Skeletal muscle satellite cell (primary cell): ENCODE measurements at regions not wholly inside any gene's neighbourhood (a gene's known extent, or its start where the extent isn't known, plus 50 kb on each side); places are given as distances from the start of the nearest gene placed in this dataset.

ENCODE experiments used
- H3K27me3 ChIP-seq: 2 replicates; pipeline ENCODE4 v1.7.0; 2013; ENCODE audit warnings: low read length; ENCODE audit not compliant: control insufficient read depth, insufficient read depth
- H3K36me3 ChIP-seq: 2 replicates; pipeline ENCODE4 v1.7.0; 2013; ENCODE audit warnings: mild to moderate bottlenecking, control low read depth, low read length; ENCODE audit not compliant: insufficient read depth
- H3K4me1 ChIP-seq: 2 replicates; pipeline ENCODE4 v1.7.0; 2013; ENCODE audit warnings: low read length; ENCODE audit not compliant: control insufficient read depth, insufficient read depth
- H3K4me2 ChIP-seq: 2 replicates; pipeline ENCODE4 v1.7.0; 2013; ENCODE audit warnings: mild to moderate bottlenecking, low read length
- H3K4me3 ChIP-seq: 2 replicates; pipeline ENCODE4 v1.7.0; 2013; ENCODE audit warnings: low read length
- H3K9ac ChIP-seq: 2 replicates; pipeline ENCODE4 v1.7.0; 2013; ENCODE audit warnings: mild to moderate bottlenecking, low read depth, low read length, moderate library complexity
- H3K9me3 ChIP-seq: replicated peaks from 2 replicates; pipeline ENCODE4 v1.7.0; 2013; ENCODE audit warnings: mild to moderate bottlenecking, control low read depth, low read length

- H3K36me3 ChIP-seq = no peaks in the 10 kb centered on the region
- H3K4me1 ChIP-seq = peaks cover 21% of the 10 kb centered on the region
- no peak overlapping the region for H3K9ac ChIP-seq
- no peak overlapping the region for H3K4me2 ChIP-seq
- H3K9me3 ChIP-seq = no peaks in the 10 kb centered on the region
- H3K4me3 ChIP-seq = no peak overlapping the region
- H3K27me3 ChIP-seq = no peaks in the 10 kb centered on the region
Observed at GRCh38 chr6:168155821-168156741, 77.1 kb upstream of the FRMD1 start.

GRCh38 chr6:168155193-168155592, 76.2 kb upstream of the FRMD1 start:
- H3K9ac ChIP-seq = no peak overlapping the region
- no peak overlapping the region for H3K4me3 ChIP-seq
- peaks cover 21% of the 10 kb centered on the region for H3K4me1 ChIP-seq
- no peaks in the 10 kb centered on the region for H3K27me3 ChIP-seq
- H3K4me2 ChIP-seq = no peak overlapping the region
- no peaks in the 10 kb centered on the region for H3K36me3 ChIP-seq
- H3K9me3 ChIP-seq = no peaks in the 10 kb centered on the region

DNA sequence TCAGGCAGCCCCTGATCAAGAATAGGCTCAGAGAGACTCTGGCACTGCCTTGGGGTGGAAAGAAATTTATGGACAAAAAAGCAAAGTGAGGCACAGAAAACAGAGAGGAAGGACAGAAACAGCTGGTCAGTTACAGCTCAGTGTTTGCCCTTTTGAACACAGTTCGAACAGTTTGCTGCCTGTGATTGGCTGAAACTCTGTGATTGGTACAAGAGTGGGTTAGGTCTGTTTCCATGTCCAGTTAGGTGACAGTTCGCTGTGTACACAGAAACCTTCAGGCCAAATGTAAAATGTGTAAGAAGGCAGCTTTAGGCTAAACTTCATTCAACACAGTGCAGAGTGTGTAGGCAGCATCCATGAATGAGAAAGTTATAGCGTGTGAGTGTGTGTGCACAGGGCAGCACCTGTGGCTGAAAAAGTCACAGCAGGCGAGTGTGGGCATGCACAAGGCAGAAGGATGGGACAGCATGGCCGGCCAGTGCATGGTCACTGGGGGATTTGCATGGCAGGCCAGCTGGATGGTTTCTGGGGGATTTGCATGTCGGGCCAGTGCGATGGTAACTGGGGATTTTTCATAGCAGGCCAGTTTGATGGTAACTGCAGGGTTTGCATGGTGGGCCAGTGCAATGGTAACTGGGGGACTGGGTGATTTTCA, 75.4 kb upstream of the FRMD1 start:
- peaks cover 21% of the 10 kb centered on the region for H3K4me1 ChIP-seq
- no peaks in the 10 kb centered on the region for H3K9me3 ChIP-seq
- H3K27me3 ChIP-seq = no peaks in the 10 kb centered on the region
- no peak overlapping the region for H3K9ac ChIP-seq
- no peaks in the 10 kb centered on the region for H3K36me3 ChIP-seq
- no peak overlapping the region for H3K4me3 ChIP-seq
- no peak overlapping the region for H3K4me2 ChIP-seq

DNA sequence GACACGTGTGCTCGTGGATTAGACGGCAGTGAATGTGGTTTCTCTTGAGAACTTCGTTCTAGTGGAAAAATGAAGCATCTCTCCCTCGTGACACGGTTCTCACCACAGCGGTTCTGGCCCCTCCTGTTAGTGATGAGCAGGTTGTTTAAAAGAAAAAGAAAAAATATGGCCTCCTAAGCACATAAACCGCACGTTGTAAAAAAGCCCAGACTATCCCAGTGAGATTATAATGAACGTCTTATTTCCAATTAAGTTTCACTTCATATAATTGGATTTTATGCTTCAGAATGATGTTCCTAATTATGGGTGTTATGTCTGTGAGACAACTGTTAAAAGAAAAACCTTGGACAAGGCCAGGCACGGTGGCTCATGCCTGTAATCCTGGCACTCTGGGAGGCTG, 74.5 kb upstream of the FRMD1 start:
- Histone ChIP-seq H3K4me3 (no peak overlapping the region), H3K4me1 (peaks cover 18% of the 10 kb centered on the region), H3K4me2 (no peak overlapping the region), H3K36me3 (no peaks in the 10 kb centered on the region), H3K9ac (no peak overlapping the region), H3K9me3 (no peaks in the 10 kb centered on the region), H3K27me3 (no peaks in the 10 kb centered on the region)

GRCh38 chr6:168152980-168153379, 74.0 kb upstream of the FRMD1 start:
- Histone ChIP-seq H3K4me3 (no peak overlapping the region), H3K9me3 (no peaks in the 10 kb centered on the region), H3K9ac (no peak overlapping the region), H3K27me3 (no peaks in the 10 kb centered on the region), H3K4me2 (no peak overlapping the region), H3K4me1 (peaks cover 13% of the 10 kb centered on the region), H3K36me3 (no peaks in the 10 kb centered on the region)

GRCh38 chr6:168152306-168152963, 73.4 kb upstream of the FRMD1 start:
- no peaks in the 10 kb centered on the region for H3K36me3 ChIP-seq
- peaks cover 9% of the 10 kb centered on the region for H3K4me1 ChIP-seq
- no peak overlapping the region for H3K4me2 ChIP-seq
- H3K9me3 ChIP-seq = no peaks in the 10 kb centered on the region
- no peak overlapping the region for H3K4me3 ChIP-seq
- H3K27me3 ChIP-seq = no peaks in the 10 kb centered on the region
- H3K9ac ChIP-seq = no peak overlapping the region

GRCh38 chr6:168150551-168151320, 71.7 kb upstream of the FRMD1 start:
- Histone ChIP-seq H3K27me3 (no peaks in the 10 kb centered on the region), H3K9me3 (no peaks in the 10 kb centered on the region), H3K4me3 (no peak overlapping the region), H3K9ac (no peak overlapping the region), H3K36me3 (no peaks in the 10 kb centered on the region), H3K4me2 (no peak overlapping the region), H3K4me1 (no peaks in the 10 kb centered on the region)

GRCh38 chr6:168149015-168149414, 70.0 kb upstream of the FRMD1 start:
- Histone ChIP-seq H3K27me3 (no peaks in the 10 kb centered on the region), H3K4me3 (no peak overlapping the region), H3K9ac (no peak overlapping the region), H3K36me3 (no peaks in the 10 kb centered on the region), H3K9me3 (no peaks in the 10 kb centered on the region), H3K4me2 (no peak overlapping the region), H3K4me1 (no peaks in the 10 kb centered on the region)

DNA sequence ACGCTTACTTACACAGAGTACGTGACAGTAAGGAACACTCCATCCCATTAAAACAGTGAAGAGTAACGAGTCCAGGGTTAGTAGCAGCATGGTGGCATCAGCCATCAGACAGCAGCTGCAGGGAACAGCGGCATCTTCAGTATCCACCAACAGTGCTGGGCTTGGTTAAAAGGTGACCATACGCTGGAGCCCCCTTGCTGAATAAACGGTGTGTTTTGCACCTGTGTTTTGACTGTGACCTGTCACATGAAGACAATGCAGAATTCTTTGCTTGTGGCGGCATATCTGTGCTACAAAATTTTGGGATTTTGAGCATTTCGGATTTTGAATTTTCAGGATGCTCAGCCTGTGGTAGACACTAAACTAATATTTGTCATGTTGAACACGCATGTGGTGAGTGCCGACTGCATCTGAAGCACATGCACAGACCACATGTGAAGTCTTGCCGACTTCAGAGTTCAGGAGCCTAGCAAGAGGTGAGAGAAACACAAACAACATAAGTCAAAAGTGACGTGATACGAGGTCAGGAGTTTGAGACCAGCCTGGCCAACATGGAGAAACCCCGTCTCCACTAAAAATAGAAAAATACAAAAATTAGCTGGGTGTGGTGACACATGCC, 69.3 kb upstream of the FRMD1 start:
- Histone ChIP-seq H3K36me3 (no peaks in the 10 kb centered on the region), H3K9ac (no peak overlapping the region), H3K4me3 (no peak overlapping the region), H3K4me2 (no peak overlapping the region), H3K4me1 (no peaks in the 10 kb centered on the region), H3K27me3 (no peaks in the 10 kb centered on the region), H3K9me3 (no peaks in the 10 kb centered on the region)

GRCh38 chr6:168147205-168147738, 68.3 kb upstream of the FRMD1 start:
- no peaks in the 10 kb centered on the region for H3K27me3 ChIP-seq
- no peak overlapping the region for H3K9ac ChIP-seq
- no peaks in the 10 kb centered on the region for H3K4me1 ChIP-seq
- H3K4me2 ChIP-seq = no peak overlapping the region
- H3K36me3 ChIP-seq = no peaks in the 10 kb centered on the region
- no peaks in the 10 kb centered on the region for H3K9me3 ChIP-seq
- no peak overlapping the region for H3K4me3 ChIP-seq
